Inflammatory macrophage treated with lipopolysaccharide for 1 hour (primary cell): ENCODE measurements at regions not wholly inside any gene's neighbourhood (a gene's known extent, or its start where the extent isn't known, plus 50 kb on each side); places are given as distances from the start of the nearest gene placed in this dataset.
A peak's percentile ranks its signal among the peaks of the same experiment; 100 is the strongest.
"Not testable (repeated sequence)": the region's sequence is repeated elsewhere in the genome, so short reads cannot be mapped to it uniquely, and the experiment has no call there.

Experiments used
- DNase-seq, 2 donors: peaks; one replicate each; pipeline ENCODE4 v3.0.0-alpha.2; 2020 to 2022

DNA sequence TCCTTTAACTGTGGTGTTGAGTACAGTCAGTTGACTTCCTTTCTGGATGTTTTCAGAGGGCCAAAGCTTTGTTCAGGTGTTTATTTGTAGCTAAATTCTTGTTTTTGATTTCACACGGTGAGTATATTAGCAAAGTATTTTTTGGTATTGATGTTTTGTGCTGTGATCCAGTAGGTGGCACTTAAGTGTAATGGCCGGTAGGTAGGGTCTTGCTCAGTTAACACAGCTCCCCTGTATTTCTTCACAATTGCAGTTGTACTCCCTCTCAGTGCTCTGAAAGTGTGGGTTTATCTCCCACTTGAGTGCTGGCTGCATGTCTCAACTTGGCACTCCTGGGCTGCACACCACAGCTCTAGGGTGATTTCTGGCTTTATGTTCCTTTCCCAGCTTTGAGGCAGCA is 339.5 kb downstream of the AEBP2 start:
- no peak for DNase-seq

DNA sequence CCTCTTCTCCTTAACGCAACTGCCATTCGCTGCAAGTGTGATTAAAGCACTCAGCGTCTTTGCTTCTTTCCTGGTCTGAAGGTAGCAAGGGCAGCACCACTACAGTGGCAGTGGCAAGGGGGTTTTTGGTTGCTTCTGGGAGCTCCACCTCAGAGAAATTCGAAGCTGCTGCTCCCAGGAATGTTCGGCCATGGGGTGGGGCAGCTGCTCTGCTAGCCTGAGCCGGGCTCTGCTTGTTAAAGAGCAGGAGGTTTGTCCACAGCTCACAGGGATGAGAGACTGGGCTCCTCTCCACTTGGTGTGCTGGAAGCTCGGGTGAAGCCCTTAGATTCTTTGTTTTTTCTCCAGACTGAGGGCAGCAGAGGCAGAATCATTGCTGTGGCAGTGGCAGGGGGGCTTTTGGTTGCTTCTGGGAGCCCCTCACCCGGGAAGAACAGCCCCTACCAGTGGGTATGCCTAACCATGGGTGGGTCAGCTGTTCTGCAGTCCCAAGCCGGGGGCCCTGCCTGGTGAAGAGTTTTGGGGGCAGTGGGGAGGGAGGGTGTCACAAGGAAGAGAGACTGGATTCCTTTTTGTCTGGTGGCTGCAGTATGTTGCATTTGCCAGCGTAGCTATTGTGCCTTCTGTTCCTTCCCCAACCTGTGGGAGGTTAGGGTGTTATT is 340.2 kb downstream of the AEBP2 start:
- DNase-seq, result no peak

DNA sequence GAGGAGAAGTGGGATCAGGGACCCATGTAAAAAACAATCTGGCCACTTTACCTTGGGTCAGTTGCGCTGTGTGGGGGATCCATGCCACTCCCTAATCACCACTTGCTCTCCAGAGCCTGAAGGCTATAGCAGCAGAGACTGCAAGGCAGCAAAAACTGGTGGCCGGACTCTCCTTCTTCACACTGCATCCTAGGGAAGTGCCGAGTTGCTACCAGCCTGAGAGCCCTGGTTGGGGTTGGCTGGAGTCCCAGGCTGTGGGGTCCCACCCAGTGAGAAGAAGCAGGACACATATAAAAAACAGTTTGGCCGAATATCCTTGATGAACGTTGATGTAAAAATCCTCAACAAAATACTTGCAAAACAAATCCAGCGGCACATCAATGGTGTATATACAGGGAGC is 341.2 kb downstream of the AEBP2 start:
- DNase-seq, result no peak

DNA sequence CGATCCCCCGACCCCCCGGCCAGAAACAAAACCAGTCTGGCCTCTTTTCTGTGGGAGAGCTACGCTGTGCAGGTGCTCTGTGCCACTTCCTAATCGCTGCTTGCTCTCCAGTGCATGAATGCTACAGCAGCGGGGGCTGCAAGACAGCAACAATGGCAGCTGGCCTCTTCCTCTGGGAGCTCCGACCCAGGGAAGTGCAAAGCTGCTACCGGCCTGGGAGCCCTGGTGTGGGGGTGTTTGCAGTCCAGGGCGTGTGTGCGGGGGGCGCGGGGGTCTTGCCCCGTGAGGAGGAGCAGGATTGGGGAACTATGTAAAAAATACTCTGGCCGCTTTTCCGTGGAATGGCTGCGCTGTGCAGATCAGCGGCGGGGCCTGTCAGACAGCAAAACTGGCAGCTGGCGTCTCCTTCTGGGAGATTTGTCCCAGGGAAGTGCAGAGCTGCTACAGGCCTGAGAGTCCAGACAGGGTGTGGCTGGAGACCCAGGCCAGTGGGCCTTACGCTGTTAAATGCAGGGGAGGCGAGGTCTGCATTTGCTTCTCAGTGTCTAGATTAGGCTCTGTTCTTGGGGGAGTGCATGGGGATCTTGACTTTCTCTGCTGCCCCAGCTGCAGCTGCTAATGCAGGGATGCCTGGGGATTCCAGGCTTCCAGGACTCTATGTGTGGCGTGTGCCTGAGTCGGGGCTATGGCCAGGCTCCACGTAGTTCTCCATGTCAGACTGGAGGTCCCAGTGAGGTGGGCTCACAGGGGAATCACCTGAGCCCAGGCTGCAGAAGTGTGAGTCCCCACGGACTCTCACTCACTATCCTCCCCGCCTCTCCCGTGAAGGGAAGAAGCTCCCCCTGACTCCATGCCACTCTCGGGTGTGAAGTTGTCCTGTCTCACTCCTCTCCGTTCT is 344.5 kb downstream of the AEBP2 start:
- no peak for DNase-seq

DNA sequence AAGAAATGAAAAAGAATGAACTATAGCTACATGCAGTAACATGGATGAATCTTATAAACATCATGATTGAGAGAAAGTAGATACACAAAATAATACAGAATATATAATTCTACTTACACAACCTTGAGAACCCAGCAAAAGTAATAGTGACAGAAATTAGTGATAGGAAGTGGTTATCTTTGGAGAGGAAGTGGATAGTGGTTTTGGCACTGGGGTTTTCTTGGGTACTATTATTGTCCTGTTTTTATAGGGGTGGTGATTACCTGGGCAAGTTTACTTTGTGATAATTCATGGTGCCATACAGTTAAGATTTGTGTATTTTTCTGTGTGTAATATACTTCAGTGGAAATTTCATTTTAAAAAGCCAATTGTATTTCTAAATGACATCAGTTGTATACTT is 352.7 kb downstream of the AEBP2 start:
- no peak for DNase-seq

DNA sequence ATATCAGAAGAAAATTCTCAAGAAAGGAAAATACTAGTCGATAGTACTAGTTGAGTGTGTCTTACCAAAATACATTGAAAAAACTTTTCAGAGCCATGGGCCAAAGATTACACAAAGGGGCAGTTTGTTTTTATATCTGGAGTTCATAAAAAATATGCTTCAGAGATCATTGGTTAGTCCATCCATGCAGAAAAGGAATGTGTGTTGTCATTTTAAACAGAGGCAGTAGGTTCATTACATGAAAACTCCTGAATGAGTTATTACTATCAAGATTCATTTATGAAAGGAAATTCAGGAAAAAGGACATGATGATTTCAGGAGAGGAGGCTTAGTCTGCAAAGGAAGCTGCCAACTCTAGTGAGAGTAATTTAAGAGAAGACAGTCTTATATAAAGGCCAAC is 354.8 kb downstream of the AEBP2 start:
- no peak for DNase-seq

DNA sequence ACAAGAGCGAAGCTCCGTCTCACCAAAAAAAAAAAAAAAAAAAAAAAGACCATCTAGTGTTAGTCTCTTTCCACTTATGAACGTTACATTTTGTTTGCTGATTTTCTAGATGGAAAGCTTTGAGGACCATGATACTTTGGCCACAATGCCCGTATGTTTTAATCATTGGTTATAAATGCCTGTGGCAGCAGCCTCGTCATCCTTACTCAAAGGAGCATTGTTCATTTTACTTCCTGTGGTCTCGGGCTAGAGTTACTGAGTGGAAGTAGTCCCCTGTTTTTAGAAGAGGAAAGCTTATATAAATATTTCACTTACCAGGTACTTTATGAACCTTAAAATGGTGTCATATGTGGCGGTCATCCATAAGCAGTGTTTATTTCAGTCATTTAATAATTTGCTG is 359.9 kb downstream of the AEBP2 start:
- DNase-seq, result no peak

DNA sequence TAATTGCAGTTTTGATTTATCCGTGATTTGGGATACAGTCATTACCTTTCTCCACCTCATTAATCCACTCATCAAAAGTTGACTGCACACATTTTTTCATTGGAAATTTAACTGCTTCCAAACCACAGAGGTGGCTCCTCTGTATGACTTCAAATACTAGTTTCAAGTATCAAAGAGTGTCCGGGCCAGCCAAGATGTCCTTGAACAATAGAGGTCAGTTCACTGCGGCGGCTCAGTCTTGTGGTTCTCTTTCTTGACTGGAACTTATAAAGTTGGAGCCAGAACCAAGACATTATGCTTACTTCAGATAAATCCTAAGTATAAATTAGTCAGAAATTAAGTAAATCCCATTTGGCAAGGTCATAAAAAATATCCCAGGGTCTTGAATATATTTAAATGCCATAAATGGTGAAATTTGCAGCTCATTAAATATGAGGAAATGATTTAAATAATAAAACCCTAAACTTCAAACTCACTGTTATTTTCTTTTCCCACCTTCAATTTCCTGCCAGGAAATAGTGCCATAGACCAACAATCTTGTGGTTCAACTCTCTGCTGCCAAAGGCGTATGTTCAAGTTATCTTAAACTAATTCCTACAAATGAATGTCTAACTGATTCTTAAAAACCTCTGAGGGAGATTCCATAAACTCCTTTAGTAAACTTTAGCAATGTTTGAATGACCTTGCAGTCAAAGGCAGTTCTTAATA is 360.8 kb downstream of the AEBP2 start:
- DNase-seq, result no peak

DNA sequence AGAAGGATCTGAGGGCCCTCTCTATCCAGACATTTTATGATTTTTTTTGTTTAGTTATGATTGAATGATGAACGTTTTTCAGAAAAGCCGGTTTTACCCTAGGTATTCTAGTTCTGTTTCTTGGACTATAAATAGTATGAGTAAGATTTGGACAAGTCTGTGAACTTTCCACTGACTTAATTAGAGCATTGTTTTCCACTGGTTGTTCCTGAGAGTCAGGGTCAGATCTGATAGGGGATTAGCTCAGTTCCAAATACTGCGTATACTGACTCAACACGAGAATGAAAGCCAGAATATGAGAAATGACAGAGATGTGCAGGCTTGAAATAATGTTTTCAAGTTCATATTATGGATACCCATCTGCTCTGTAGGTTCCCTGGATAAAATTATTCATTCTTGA is 361.6 kb downstream of the AEBP2 start:
- no peak for DNase-seq

DNA sequence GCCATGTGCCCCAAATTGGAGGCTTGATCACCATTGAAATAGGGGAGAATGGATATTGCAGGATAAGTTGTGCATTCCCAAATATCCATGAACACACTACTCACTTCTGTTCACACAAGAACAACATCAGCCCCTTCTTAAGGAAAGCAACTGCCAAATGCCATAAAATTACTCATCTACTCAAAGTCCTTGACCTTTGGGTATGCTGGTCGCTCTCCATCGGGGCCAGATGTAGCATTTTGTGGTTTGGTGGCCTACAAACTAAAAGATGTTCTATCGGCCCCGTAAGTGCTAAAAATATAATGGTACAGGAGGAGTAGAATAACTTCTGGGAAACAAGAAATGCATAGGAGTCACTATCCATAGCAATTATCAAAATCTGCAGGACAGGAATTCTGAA is 362.6 kb downstream of the AEBP2 start:
- DNase-seq, result no peak

DNA sequence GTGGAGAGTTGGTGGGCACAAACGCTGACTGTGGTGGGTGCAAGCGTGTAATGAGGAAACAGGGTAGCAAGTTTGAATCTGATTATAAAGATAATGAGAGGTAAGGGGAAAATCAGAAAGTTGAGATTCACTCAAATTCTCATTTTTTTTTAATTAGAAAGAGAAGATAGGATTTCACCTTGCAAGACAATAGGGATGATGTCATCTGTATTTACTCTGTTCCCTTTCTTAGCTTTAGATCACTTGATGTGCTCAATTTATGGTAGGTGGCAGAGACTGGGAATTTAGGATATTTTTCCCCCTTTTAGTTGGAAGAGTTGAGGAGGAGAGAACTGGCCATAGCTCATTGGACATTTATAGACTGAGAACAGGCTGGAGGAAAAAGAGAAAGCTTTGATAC is 363.6 kb downstream of the AEBP2 start:
- DNase-seq, result no peak

DNA sequence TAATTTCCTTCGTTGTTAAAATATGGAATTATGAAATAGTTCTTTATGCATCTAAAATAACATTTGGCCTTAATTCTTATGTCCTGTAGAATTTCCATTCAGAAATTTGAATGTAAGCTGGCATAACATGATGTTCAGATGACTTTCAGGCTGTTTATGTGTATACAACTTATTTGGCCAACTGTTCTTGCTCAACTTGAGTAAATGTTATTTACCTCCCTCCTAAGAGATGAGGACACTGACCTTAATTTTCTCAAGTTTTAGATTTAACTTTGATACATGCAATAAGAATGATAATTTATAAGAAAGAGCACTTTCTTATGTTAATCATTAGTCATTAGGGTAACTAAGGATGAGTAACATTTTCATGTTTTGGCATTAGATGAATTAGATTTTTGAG is 365.4 kb downstream of the AEBP2 start:
- no peak for DNase-seq

DNA sequence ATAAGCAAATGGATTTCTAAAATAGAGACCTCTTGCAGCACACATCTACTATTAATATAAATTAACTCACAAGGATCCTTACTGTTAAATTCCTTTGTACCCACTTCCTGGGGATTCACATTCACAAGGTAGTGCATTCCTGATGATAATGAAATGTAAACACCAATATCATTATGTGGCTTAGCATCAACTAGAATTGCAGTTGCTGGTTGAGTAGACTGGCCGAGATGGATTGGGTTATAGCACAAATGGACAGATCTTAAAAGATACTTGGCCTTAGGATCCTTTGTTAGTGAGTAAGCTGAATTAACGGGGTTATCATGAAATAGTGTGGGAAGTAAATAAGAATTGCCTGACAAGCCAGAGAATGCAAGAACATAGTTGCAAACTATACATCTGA is 369.1 kb downstream of the AEBP2 start:
- DNase-seq, result no peak

DNA sequence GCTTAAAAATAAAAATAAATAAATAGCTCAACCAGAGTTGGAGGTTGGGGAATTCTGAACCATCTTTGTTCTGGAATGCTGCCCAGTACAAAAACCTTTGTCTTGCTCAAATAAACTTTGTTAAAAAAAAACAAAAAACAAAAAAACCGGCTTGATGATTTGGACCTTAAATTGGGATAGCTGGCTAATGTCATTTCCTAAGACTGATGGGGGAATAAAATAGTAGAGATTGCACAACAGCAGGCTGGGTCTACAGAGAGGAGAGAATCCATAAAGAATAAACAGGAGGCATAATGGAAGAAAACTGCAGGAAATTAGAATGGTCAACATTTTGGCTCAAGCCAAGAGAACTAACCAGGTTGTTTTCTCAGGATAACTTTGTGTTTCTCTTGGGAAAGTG is 370.9 kb downstream of the AEBP2 start:
- no peak for DNase-seq

DNA sequence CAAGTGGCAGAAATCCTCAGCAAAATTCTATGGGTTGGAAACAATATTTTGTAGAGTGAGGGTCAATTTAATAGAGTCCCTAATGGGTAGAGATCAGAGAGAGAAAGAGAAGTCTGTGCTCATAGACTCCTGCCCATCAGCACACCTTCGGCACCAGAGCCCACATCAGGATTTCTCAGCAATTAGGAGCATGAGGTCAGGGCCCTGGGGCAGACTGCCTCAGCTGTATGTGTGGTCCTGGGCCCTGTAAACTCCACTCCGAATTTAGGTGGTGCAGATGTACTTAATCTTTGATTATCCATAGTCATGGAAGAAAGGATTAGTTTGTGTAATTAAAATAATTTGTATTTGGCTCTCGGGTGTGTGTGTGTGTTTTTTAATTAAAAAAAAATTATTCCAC is 372.6 kb downstream of the AEBP2 start:
- no peak for DNase-seq

DNA sequence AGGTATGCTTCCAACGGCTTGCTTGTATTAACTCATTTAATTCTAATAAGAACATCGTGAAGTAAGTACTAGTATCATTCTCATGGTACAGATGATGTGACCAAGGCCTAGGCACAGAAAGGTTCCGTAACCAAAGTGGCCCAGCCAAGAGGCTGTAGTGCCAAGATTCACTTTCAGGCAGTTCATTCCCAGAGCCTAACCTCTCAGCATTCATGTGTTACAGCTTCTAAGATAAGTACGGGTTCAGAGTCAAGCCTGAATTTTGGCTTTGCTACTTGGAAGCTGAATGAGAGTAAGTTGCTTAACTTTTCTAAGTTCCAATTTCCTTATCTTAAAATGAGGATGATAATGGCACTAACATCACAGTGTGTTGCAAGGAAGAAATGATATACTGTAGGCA is 379.9 kb downstream of the AEBP2 start:
- DNase-seq, result no peak

DNA sequence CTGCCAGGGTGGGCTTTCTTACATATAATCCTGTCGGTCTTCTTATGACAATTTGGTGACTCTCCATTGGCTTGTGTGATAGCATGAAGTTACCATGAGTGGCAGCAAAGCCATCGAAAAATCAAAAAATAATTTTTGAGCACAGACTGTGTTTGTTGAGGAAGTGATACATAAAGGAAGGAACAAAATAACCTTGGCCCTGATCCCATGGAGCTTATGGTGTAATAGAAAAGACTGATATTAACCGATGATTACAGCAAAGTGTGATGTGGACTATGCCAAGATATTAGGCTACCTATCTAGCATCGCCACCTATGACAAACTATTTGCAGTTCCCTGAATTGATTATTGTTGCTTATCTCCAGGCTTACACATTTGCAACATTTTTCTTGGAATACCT is 383.2 kb downstream of the AEBP2 start:
- DNase-seq, result no peak

DNA sequence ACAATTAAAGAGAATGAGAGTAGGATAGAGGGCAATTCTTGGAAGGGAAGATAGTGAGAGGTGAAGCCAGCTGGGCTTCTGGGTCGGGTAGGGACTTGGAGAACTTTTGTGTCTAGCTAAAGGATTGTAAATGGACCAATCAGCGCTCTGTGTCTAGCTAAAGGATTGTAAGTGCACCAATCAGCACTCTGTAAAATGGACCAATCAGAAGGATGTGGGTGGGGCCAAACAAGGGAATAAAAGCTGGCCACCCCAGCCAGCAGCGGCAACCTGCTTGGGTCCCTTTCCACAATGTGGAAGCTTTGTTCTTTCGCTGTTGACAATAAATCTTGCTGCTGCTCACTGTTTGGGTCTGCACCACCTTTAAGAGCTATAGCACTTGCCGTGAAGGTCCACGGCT is 384.0 kb downstream of the AEBP2 start:
- DNase-seq, result not testable (repeated sequence)

DNA sequence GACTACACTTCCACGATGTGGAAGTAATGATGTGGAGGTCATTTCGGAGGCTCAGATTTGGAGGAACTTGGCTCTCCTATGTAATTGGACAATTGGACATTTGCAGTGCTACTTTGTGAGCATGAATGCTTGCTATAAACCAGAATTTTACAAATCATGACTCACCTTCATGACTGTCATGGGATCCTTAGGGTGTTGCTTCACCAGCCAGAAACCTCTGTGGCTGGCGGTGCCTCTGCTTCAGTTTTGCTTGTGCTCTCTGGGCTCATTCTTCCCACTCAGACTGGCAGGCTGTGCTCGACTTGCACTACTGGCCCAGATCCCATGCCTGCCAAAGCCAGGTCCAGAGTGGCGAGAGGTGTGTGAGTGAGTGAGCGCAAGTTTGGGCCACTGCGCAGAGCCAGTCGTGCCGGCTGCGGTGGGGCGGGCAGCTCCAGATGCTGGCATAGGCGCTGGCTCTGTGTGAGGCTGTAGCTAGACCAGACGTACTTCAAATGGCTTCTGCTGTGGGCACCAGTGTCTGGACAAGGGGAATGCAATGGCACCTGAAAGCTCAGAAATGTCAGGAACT is 387.8 kb downstream of the AEBP2 start:
- DNase-seq, result no peak

DNA sequence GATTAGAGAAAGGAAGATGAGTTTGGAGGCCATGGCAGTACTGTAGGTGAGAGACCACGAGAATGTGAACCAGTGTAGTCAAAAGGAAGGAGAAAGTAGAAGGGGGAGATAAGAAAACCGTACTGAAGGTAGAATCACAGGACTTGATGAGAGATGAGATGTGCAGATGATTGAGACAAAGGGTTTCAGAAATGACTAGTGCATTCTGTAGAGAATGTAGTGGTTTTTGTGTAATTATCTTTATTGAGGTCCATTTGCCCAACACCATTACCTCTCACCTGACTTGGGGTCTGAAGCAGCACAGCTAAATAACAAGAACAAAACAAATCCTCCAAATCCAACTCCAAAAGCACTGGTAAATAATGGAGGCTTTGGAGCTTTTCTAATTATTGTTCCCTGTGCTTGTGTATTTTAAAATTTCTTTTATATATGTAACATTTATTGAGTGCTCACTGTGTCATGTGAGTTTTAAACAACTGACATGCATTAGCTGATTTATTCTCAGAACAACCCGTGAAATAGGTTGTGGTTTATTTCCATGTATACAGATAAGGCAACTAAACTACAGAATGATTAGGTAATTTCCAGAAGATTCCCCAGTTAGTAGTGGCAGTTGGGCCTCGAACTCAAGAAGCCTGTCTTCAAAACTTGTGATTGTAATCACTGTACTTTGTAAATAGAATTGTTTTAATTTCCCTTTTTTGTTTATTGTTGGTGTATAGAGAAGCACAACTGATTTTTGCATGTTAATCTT is 390.0 kb downstream of the AEBP2 start:
- DNase-seq, result no peak

DNA sequence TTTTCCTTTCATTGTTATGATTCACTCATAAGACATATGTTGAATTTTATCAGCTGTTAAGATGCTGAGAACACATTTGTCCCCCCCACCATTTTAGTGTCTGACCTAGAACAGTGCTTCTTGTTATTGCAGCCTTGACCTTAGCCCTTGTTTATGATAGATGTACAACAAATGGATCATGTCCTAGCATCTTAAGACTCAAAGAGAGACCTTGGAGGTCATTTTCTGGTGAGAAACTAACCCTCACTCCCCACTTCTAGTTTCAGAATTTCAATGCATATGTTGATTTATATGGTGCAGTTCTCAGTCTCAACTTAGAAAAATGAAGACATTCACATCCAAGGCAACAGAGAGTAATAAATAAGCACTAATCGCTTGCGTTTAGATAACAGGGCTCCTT is 391.2 kb downstream of the AEBP2 start:
- DNase-seq, result no peak

DNA sequence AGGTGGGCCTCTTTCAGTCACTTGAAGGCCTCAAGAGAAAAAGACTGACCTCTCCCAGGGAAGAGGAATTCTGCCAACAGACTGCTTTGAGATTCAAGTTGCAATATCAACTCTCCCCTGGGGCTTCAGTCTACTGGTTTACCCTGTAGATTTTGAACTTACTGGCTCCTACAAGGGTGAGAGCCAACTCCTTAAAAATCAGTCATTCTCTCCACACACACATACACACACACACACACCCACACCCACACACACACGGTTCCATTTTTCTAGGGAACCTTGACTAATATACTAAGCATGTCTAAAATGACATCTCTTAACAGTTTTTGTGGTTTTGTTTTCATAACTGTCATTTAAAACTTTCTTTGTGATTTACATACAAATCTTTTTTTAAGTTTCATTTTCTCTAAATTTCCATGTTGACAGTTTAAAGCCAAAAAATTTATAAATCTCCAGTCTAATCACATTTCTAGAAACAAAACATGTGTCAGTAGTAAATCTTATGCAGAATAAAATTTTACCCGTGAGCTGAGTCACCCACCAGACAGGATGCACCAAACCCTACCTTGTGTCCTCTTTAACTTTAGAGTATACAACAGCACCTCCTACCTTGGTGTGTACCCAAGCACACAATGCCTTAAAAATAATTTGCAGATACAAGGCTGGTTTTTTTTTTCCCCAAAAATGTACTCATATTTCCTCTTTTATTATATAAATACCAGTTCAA is 394.6 kb downstream of the AEBP2 start:
- peak in 1 of 2 donors; percentile 10 for DNase-seq
